Suprapubic skin (tissue), 4 donors: ENCODE measurements at regions not wholly inside any gene's neighbourhood (a gene's known extent, or its start where the extent isn't known, plus 50 kb on each side); places are given as distances from the start of the nearest gene placed in this dataset.

Experiments
- DNase-seq, 2 donors: peaks; one replicate each; pipeline ENCODE4 v3.0.0-alpha.2; 2019; ENCODE audit warnings: low spot score in 2 of 2
- H3K27ac ChIP-seq: fragments of 200-600 bp; sonication (generic); one replicate; pipeline ENCODE4 v1.5.1; 2019
- H3K27me3 ChIP-seq: fragments of 200-600 bp; sonication (generic); one replicate; pipeline ENCODE4 v1.5.1; 2019
- H3K36me3 ChIP-seq: fragments of 200-600 bp; sonication (generic); one replicate; pipeline ENCODE4 v1.5.1; 2019
- H3K4me1 ChIP-seq: fragments of 200-600 bp; sonication (generic); one replicate; pipeline ENCODE4 v1.5.1; 2019
- H3K4me3 ChIP-seq: fragments of 200-600 bp; sonication (generic); one replicate; pipeline ENCODE4 v1.5.1; 2019; ENCODE audit warnings: mild to moderate bottlenecking
- H3K9me3 ChIP-seq: fragments of 200-600 bp; sonication (generic); one replicate; pipeline ENCODE4 v1.5.1; 2019
- EP300 ChIP-seq: sonication (generic); formaldehyde crosslinking; IDR thresholded peaks from one replicate; pipeline ENCODE4 v1.6.1; 2017; ENCODE audit warnings: antibody characterized with exemption
- POLR2A ChIP-seq, 2 donors: fragments of 450-650 bp; IDR thresholded peaks; one replicate each; pipeline ENCODE4 v1.6.1; 2017; ENCODE audit warnings: antibody characterized with exemption in 2 of 2, mild to moderate bottlenecking in 2 of 2, moderate library complexity in 2 of 2
- POLR2AphosphoS5 ChIP-seq, 3 donors: sonication (generic); formaldehyde crosslinking; IDR thresholded peaks; one replicate each; pipeline ENCODE4 v1.6.1; 2017; ENCODE audit warnings: antibody characterized with exemption in 3 of 3
- WGBS: methylation state at CpG from one replicate; pipeline ENCODE4 v1.1.5; 2018; 5-methylcytosine and 5-hydroxymethylcytosine counted together
- TF ChIP-seq, protein P1 (sequence below), 2 donors: fragments of 200-600 bp in 1 of 2; fragments of 450-650 bp in 1 of 2; sonication (generic) in 1 of 2; IDR thresholded peaks; one replicate each; pipeline ENCODE4 v1.5.1; 2016 to 2019; ENCODE audit warnings: antibody characterized with exemption in 2 of 2, mild to moderate bottlenecking in 1 of 2, moderate library complexity in 1 of 2

DNA sequence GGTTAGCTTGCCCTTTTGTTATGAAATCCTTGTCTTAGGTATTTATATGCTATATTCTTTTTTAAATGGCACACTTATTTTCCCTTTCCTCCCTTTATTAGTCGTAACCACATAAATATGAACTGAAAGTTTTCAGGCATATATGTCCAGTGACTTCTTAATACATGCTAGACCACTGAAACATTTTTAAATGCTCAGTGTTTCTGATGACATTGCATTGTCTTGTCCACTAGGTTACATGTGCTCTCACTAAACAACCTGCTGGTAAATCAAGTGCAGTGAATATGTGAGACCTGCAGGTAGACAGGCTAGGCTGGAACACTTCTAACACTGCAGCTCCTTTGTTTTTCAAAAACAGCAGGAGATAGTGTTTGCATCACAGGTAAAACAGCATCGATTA, 332.6 kb upstream of the DACH1 start:
- H3K36me3 ChIP-seq: no peaks in the 10 kb centered on the region
- no peak for DNase-seq
- H3K9me3 ChIP-seq: no peaks in the 10 kb centered on the region
- WGBS: 40% methylated on average over 2 of the region's 2 CpGs
- TF ChIP-seq EP300: no peak
- TF ChIP-seq, protein P1, sequence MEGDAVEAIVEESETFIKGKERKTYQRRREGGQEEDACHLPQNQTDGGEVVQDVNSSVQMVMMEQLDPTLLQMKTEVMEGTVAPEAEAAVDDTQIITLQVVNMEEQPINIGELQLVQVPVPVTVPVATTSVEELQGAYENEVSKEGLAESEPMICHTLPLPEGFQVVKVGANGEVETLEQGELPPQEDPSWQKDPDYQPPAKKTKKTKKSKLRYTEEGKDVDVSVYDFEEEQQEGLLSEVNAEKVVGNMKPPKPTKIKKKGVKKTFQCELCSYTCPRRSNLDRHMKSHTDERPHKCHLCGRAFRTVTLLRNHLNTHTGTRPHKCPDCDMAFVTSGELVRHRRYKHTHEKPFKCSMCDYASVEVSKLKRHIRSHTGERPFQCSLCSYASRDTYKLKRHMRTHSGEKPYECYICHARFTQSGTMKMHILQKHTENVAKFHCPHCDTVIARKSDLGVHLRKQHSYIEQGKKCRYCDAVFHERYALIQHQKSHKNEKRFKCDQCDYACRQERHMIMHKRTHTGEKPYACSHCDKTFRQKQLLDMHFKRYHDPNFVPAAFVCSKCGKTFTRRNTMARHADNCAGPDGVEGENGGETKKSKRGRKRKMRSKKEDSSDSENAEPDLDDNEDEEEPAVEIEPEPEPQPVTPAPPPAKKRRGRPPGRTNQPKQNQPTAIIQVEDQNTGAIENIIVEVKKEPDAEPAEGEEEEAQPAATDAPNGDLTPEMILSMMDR (IDR thresholded peaks at IDR 0.05): no peak
- H3K27me3 ChIP-seq: no peaks in the 10 kb centered on the region
- no peaks in the 10 kb centered on the region for H3K4me1 ChIP-seq
- no peak overlapping the region for H3K4me3 ChIP-seq
- H3K27ac ChIP-seq: no peak overlapping the region

DNA sequence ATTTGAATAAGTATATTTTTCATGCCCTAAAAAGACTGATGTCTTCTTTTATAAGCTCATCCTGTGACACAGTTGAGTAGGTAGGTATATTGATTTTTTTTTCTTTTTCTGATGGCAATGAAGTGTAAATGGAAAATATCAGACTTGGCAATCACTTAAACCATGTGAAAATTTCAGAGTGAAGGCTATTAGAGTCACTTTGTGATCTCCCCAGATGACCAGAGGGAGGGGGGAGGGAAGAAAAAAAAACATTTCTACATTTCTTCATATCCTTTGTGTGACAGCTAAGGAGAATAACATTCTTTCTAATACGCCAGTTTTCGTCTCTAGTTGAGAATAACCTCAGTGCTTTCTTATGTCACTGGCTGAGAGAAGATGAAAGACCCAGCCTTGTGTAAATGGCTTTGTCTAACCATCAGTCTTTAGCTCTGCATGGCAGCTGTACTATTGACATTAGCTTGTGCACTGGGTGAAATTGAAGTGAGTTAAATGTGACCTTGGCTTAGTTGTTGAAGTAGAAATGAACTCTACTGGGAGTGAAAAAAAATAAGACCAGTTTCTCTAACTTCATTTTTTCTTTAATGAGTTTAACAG, 332.1 kb upstream of the DACH1 start:
- no peak for TF ChIP-seq POLR2A (IDR thresholded peaks at IDR 0.05)
- no peak for TF ChIP-seq POLR2AphosphoS5 (IDR thresholded peaks at IDR 0.05)
- TF ChIP-seq EP300: no peak
- TF ChIP-seq, protein P1 (IDR thresholded peaks at IDR 0.05): no peak
- Histone ChIP-seq H3K9me3 (no peaks in the 10 kb centered on the region), H3K36me3 (no peaks in the 10 kb centered on the region), H3K27me3 (no peaks in the 10 kb centered on the region), H3K4me3 (no peak overlapping the region), H3K4me1 (no peaks in the 10 kb centered on the region), H3K27ac (no peak overlapping the region)
- no peak for DNase-seq
- 72% methylated on average over 2 of the region's 2 CpGs for WGBS

DNA sequence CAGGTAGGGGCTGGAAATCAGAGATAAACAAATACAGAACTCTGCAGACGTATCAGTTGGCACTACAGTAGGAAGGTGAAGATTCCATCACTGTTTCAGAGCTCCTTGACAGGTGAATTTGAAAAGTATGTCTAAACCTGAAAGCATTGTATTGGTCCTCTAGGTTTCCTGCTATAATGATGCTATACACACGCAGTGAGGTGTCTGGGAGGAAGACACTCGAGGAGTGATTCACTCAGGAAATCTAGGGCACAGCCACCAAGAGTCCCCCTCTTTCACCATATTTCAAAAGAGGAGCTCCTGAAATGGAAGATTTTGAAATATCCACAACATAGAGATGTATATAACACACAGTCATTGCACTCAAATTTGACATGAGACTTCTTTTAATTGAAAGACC, 331.0 kb upstream of the DACH1 start:
- Histone ChIP-seq H3K4me1 (no peaks in the 10 kb centered on the region), H3K27me3 (no peaks in the 10 kb centered on the region), H3K36me3 (no peaks in the 10 kb centered on the region), H3K9me3 (no peaks in the 10 kb centered on the region), H3K27ac (no peak overlapping the region), H3K4me3 (no peak overlapping the region)
- DNase-seq: no peak
- TF ChIP-seq POLR2AphosphoS5 (IDR thresholded peaks at IDR 0.05): no peak
- TF ChIP-seq EP300: no peak
- TF ChIP-seq, protein P1 (IDR thresholded peaks at IDR 0.05): no peak
- no peak for TF ChIP-seq POLR2A (IDR thresholded peaks at IDR 0.05)
- WGBS: 80% methylated on average over 3 of the region's 3 CpGs

DNA sequence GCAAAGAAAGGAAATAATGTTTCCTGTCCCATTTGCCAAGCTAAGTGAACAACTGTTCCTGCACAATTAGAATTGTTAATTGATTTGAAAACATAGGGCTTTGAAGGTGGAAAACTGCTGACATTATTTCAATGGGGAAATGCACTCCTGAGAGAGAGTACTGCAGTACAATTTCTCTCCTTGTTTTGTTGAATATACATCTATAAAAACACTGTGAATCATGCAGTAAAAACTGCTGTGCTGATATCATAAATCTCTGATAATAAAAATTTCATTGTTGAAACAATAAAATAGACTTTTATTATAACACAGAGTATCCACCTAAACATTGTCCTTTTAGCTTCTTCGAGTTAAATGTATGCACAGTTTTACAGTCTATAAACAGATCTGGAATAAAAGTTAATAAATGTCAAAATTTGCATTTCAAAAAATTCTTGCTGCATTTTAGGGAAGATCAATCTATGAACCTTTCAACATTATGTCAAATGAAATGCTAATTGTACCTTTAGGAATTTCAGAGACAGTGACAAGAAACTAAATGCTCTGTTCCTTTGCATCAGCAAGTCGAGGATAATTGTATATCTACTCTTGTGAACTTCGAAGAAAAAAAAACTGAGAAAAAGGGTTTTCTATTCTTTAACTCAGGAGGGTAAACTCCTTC, 328.2 kb upstream of the DACH1 start:
- no peak for DNase-seq
- no peak for TF ChIP-seq POLR2A (IDR thresholded peaks at IDR 0.05)
- no peak for TF ChIP-seq POLR2AphosphoS5 (IDR thresholded peaks at IDR 0.05)
- no peak for TF ChIP-seq EP300
- TF ChIP-seq, protein P1 (IDR thresholded peaks at IDR 0.05): no peak

GRCh38 chr13:72194523-72194922, 327.5 kb upstream of the DACH1 start:
- Histone ChIP-seq H3K4me1 (no peaks in the 10 kb centered on the region), H3K36me3 (no peaks in the 10 kb centered on the region), H3K27me3 (no peaks in the 10 kb centered on the region), H3K9me3 (no peaks in the 10 kb centered on the region), H3K27ac (no peak overlapping the region), H3K4me3 (no peak overlapping the region)
- 56% methylated on average over 6 of the region's 6 CpGs for WGBS
- no peak for DNase-seq
- TF ChIP-seq POLR2AphosphoS5 (IDR thresholded peaks at IDR 0.05) (no peak), EP300 (no peak), POLR2A (IDR thresholded peaks at IDR 0.05) (no peak)
- TF ChIP-seq, protein P1 (IDR thresholded peaks at IDR 0.05): no peak

More for the DNA sequence above, 328.2 kb upstream of the DACH1 start:
- no peak overlapping the region for H3K27ac ChIP-seq
- 70% methylated on average over 3 of the region's 3 CpGs for WGBS
- H3K4me1 ChIP-seq: no peaks in the 10 kb centered on the region
- no peaks in the 10 kb centered on the region for H3K9me3 ChIP-seq
- no peak overlapping the region for H3K4me3 ChIP-seq
- H3K36me3 ChIP-seq: no peaks in the 10 kb centered on the region
- no peaks in the 10 kb centered on the region for H3K27me3 ChIP-seq
